Upper lobe of left lung (tissue), 4 donors: ENCODE measurements at regions not wholly inside any gene's neighbourhood (a gene's known extent, or its start where the extent isn't known, plus 50 kb on each side); places are given as distances from the start of the nearest gene placed in this dataset.

Experiments
- CTCF ChIP-seq, 6 experiments: fragments of 450-650 bp in 4 of 6; fragments of 200-600 bp in 2 of 6; sonication (generic) in 2 of 6; IDR thresholded peaks; one replicate each; pipeline ENCODE4 v1.5.1; 2016 to 2019; ENCODE audit warnings: antibody characterized with exemption in 6 of 6
- EP300 ChIP-seq, 4 donors: sonication (generic); formaldehyde crosslinking; IDR thresholded peaks; one replicate each; pipeline ENCODE4 v1.5.1; 2017; ENCODE audit warnings: antibody characterized with exemption in 4 of 4, control low read depth in 2 of 4
- POLR2A ChIP-seq, 4 donors: fragments of 450-650 bp; IDR thresholded peaks; one replicate each; pipeline ENCODE4 v1.5.1; 2016 to 2017; ENCODE audit warnings: antibody characterized with exemption in 4 of 4, mild to moderate bottlenecking in 2 of 4

GRCh38 chr12:125684968-125685790, 619.9 kb downstream of the AACS start:
- TF ChIP-seq EP300 (IDR thresholded peaks at IDR 0.05): no peak
- TF ChIP-seq CTCF (IDR thresholded peaks at IDR 0.05): no peak
- no peak for TF ChIP-seq POLR2A (IDR thresholded peaks at IDR 0.05)
